ENCODE measurements at regions not wholly inside any gene's neighbourhood (a gene's known extent, or its start where the extent isn't known, plus 50 kb on each side); places are given as distances from the start of the nearest gene placed in this dataset.
"Not testable (repeated sequence)": the region's sequence is repeated elsewhere in the genome, so short reads cannot be mapped to it uniquely, and the experiment has no call there.

GRCh38 chr13:58478858-58479257 is 847.3 kb downstream of the PCDH17 start:
- intact Hi-C loops (cut with DNase I; ENCODE audit: low total_unique reads): no loop called here
- Histone ChIP-seq H3K9me3 (no peaks in the 10 kb centered on the region), H3K36me3 (no peaks in the 10 kb centered on the region), H3K27ac (no peak overlapping the region), H3K4me3 (no peak overlapping the region), H3K27me3 (no peaks in the 10 kb centered on the region), H3K4me1 (no peaks in the 10 kb centered on the region)
- no peak for TF ChIP-seq POLR2A (IDR thresholded peaks at IDR 0.05)
- TF ChIP-seq CTCF (IDR thresholded peaks at IDR 0.05): no peak
- no peak for DNase-seq

GRCh38 chr13:58480061-58480460 is 848.5 kb downstream of the PCDH17 start:
- TF ChIP-seq CTCF (IDR thresholded peaks at IDR 0.05): no peak
- no peak for TF ChIP-seq POLR2A (IDR thresholded peaks at IDR 0.05)
- Histone ChIP-seq H3K27ac (no peak overlapping the region), H3K27me3 (no peaks in the 10 kb centered on the region), H3K4me1 (no peaks in the 10 kb centered on the region), H3K4me3 (no peak overlapping the region), H3K9me3 (no peaks in the 10 kb centered on the region), H3K36me3 (no peaks in the 10 kb centered on the region)
- no peak for DNase-seq
- intact Hi-C loops (cut with DNase I; ENCODE audit: low total_unique reads): no loop called here

DNA sequence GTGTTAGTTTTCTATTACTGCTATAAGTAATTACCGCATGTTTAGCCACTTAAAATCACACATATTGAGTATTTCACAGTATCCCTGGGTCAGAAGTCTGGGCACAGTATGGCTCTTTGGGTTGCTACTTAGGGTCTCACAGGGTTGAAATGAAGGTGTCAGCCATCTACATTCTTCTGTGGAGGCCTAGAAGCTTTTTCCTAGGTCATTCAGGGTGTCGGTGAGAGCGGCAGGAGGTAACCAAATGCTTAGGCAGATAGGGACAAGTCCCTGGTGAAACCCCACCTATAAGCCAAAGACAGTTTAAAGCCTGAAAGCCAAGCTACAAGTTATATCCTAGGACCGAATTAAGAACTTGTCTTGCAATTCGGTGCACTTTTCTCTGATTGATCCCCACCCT is 856.7 kb downstream of the PCDH17 start:
- DNase-seq: no peak
- Histone ChIP-seq H3K36me3 (no peaks in the 10 kb centered on the region), H3K27me3 (no peaks in the 10 kb centered on the region), H3K4me1 (no peaks in the 10 kb centered on the region), H3K27ac (no peak overlapping the region), H3K9me3 (no peaks in the 10 kb centered on the region), H3K4me3 (no peak overlapping the region)
- intact Hi-C loops (cut with DNase I; ENCODE audit: low total_unique reads): no loop called here
- TF ChIP-seq POLR2A (IDR thresholded peaks at IDR 0.05) (no peak), CTCF (IDR thresholded peaks at IDR 0.05) (no peak)

GRCh38 chr13:58495668-58496067 is 864.1 kb downstream of the PCDH17 start:
- intact Hi-C loops (cut with DNase I; ENCODE audit: low total_unique reads): no loop called here
- no peak overlapping the region for H3K27ac ChIP-seq
- no peak overlapping the region for H3K4me3 ChIP-seq
- H3K27me3 ChIP-seq: no peaks in the 10 kb centered on the region
- no peaks in the 10 kb centered on the region for H3K4me1 ChIP-seq
- no peaks in the 10 kb centered on the region for H3K36me3 ChIP-seq
- TF ChIP-seq POLR2A (IDR thresholded peaks at IDR 0.05): no peak
- TF ChIP-seq CTCF (IDR thresholded peaks at IDR 0.05): no peak
- H3K9me3 ChIP-seq: no peaks in the 10 kb centered on the region
- DNase-seq: no peak

DNA sequence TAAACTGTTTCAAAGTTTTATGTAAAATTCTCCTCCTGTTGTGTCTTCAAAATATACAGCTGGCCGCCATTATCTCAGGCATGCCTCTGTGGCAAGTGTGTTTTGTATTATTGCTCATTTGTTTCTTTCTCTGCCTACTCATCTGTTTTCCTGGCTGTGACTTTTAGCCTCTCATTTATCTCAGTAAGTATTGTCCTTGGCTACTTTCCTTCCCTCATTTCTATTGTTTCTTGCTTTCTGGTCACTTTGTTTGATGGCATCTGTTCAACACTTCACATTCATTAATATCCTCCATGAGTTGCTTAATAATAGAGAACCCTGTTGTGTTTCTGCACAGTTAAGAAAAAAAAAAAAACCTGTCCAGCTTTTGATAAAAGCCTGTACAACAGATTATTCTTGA is 869.4 kb downstream of the PCDH17 start:
- no peak for TF ChIP-seq CTCF (IDR thresholded peaks at IDR 0.05)
- TF ChIP-seq POLR2A (IDR thresholded peaks at IDR 0.05): no peak
- intact Hi-C loops (cut with DNase I; ENCODE audit: low total_unique reads): no loop called here

GRCh38 chr13:58504202-58504700 is 872.7 kb downstream of the PCDH17 start:
- H3K36me3 ChIP-seq; H3K4me3 ChIP-seq; H3K27ac ChIP-seq; H3K4me1 ChIP-seq; DNase-seq; H3K27me3 ChIP-seq; H3K9me3 ChIP-seq; intact Hi-C loops (cut with DNase I; ENCODE audit: low total_unique reads): not testable (repeated sequence)

More for the DNA sequence above, 869.4 kb downstream of the PCDH17 start:
- Histone ChIP-seq H3K4me1 (no peaks in the 10 kb centered on the region), H3K36me3 (no peaks in the 10 kb centered on the region), H3K9me3 (no peaks in the 10 kb centered on the region), H3K27me3 (no peaks in the 10 kb centered on the region), H3K27ac (no peak overlapping the region), H3K4me3 (no peak overlapping the region)
- DNase-seq: no peak

- H3K27ac ChIP-seq; DNase-seq; H3K27me3 ChIP-seq; intact Hi-C loops (cut with DNase I; ENCODE audit: low total_unique reads); H3K4me1 ChIP-seq; H3K4me3 ChIP-seq; H3K9me3 ChIP-seq; H3K36me3 ChIP-seq: not testable (repeated sequence)
Measured at GRCh38 chr13:58505262-58505920, 873.8 kb downstream of the PCDH17 start.
